Caco-2 (cell line): ENCODE measurements at regions not wholly inside any gene's neighbourhood (a gene's known extent, or its start where the extent isn't known, plus 50 kb on each side); places are given as distances from the start of the nearest gene placed in this dataset.

Experiments
- BruUV-seq: library from RNA; stranded (reverse); fragments of 400-500 nt; replicated peaks from 2 replicates; lab custom pipeline; 2021; lab: Mats Ljungman, UMichigan
- CTCF ChIA-PET: fragments of 300-600 bp; sonication (Branson Sonifier 250); formaldehyde crosslinking; loops from one replicate; lab custom pipeline; 2022; ENCODE audit warnings: antibody characterized with exemption; lab: Charles Lee
- POLR2A ChIA-PET: fragments of 300-600 bp; sonication (Branson Sonifier 250); formaldehyde crosslinking; loops from one replicate; lab custom pipeline; 2022; ENCODE audit warnings: antibody characterized with exemption; lab: Charles Lee
- DNase-seq, 2 experiments: peaks; one replicate each; pipeline versions ENCODE4 v3.0.0 to v3.0.0-alpha.2; 2020 to 2022
- H3K27me3 ChIP-seq: replicated peaks from 2 replicates; pipeline ENCODE4 v1.6.0; 2011; ENCODE audit warnings: low read length; ENCODE audit not compliant: control insufficient read depth, insufficient read depth
- H3K36me3 ChIP-seq: 2 replicates; pipeline ENCODE4 v1.5.1; 2011; ENCODE audit warnings: low read length; ENCODE audit not compliant: control insufficient read depth, insufficient read depth
- H3K4me1 ChIP-seq: fragments of 250-450 bp; sonication (Bioruptor Pico); 2 replicates; pipeline ENCODE4 v1.5.1; 2020; ENCODE audit warnings: mild to moderate bottlenecking
- H3K4me3 ChIP-seq: 2 replicates; pipeline ENCODE4 v1.5.1; 2011; ENCODE audit warnings: low read depth, mild to moderate bottlenecking, control low read depth, low read length
- H3K9me3 ChIP-seq: fragments of 250-450 bp; sonication (Bioruptor Pico); 2 replicates; pipeline ENCODE4 v1.5.1; 2020; ENCODE audit warnings: mild to moderate bottlenecking, moderate library complexity
- H3K27ac Mint-ChIP-seq: one replicate; pipeline ENCODE4 v1.8.0; 2022; ENCODE audit warnings: mixed read lengths; ENCODE audit not compliant: unreplicated experiment
- H3K27me3 Mint-ChIP-seq: one replicate; pipeline ENCODE4 v1.8.0; 2022; ENCODE audit warnings: mixed read lengths; ENCODE audit not compliant: insufficient read depth, unreplicated experiment
- H3K36me3 Mint-ChIP-seq: one replicate; pipeline ENCODE4 v1.8.0; 2022; ENCODE audit warnings: mild to moderate bottlenecking, mixed read lengths; ENCODE audit not compliant: insufficient read depth, unreplicated experiment
- H3K4me1 Mint-ChIP-seq: one replicate; pipeline ENCODE4 v1.8.0; 2022; ENCODE audit warnings: low read depth, mixed read lengths; ENCODE audit not compliant: unreplicated experiment
- H3K4me3 Mint-ChIP-seq: one replicate; pipeline ENCODE4 v1.8.0; 2022; ENCODE audit warnings: mild to moderate bottlenecking, moderate library complexity, mixed read lengths; ENCODE audit not compliant: unreplicated experiment
- H3K9me3 Mint-ChIP-seq: one replicate; pipeline ENCODE4 v1.8.0; 2022; ENCODE audit warnings: mixed read lengths; ENCODE audit not compliant: unreplicated experiment
- intact Hi-C: fragments of 100-400 bp; cut with micrococcal nuclease; formaldehyde crosslinking; loops from one replicate; pipeline ENCODE4 v1.10.0; 2022; ENCODE audit not compliant: unreplicated experiment
- TF ChIP-seq, protein P1 (sequence below), 2 experiments: fragments of 200-600 bp in 1 of 2; IDR thresholded peaks; 1 replicate in 1 of 2; 2 replicates in 1 of 2; pipeline versions ENCODE4 v1.5.1 to v1.8.0; 2011 to 2022; ENCODE audit warnings: antibody characterized with exemption in 1 of 2, control low read depth in 1 of 2, inconsistent platforms in 1 of 2, low read depth in 1 of 2, low read length in 1 of 2, mild to moderate bottlenecking in 1 of 2, moderate library complexity in 1 of 2; ENCODE audit not compliant: insufficient read depth in 1 of 2, severe bottlenecking in 1 of 2, unreplicated experiment in 1 of 2

DNA sequence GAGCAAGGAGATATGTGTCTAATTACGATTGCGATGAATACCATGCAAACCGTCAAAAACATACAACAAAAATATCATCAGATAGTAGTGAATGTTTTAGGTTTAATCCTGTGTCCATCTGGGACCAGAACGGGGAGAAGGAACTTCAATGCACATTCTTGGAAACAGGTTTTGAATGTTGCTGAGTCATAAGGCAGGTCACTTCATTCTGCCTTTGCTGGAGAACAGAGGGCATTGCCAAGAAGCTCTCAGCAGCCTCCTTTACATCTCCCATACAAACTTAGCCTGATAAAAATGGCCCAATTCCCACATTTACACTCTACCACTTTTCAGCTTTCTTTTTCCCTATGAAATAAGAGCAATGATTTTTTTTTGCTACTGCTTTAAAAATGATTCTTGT is 78.0 kb upstream of the KCNJ6 start:
- TF ChIP-seq, protein P1, sequence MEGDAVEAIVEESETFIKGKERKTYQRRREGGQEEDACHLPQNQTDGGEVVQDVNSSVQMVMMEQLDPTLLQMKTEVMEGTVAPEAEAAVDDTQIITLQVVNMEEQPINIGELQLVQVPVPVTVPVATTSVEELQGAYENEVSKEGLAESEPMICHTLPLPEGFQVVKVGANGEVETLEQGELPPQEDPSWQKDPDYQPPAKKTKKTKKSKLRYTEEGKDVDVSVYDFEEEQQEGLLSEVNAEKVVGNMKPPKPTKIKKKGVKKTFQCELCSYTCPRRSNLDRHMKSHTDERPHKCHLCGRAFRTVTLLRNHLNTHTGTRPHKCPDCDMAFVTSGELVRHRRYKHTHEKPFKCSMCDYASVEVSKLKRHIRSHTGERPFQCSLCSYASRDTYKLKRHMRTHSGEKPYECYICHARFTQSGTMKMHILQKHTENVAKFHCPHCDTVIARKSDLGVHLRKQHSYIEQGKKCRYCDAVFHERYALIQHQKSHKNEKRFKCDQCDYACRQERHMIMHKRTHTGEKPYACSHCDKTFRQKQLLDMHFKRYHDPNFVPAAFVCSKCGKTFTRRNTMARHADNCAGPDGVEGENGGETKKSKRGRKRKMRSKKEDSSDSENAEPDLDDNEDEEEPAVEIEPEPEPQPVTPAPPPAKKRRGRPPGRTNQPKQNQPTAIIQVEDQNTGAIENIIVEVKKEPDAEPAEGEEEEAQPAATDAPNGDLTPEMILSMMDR (IDR thresholded peaks at IDR 0.05; ENCODE audit: insufficient read depth in 1 of 2, low read depth in 1 of 2, low read length in 1 of 2, severe bottlenecking in 1 of 2, unreplicated experiment in 1 of 2), result no peak
- Histone ChIP-seq H3K4me1 (no peaks in the 10 kb centered on the region), H3K27me3 (no peaks in the 10 kb centered on the region), H3K9me3 (no peaks in the 10 kb centered on the region), H3K36me3 (no peaks in the 10 kb centered on the region), H3K4me3 (no peak overlapping the region)
- Mint-ChIP-seq H3K27ac (no peak overlapping the region), H3K9me3 (no peaks in the 10 kb centered on the region), H3K4me1 (no peaks in the 10 kb centered on the region), H3K36me3 (no peaks in the 10 kb centered on the region), H3K27me3 (peaks cover 10% of the 10 kb centered on the region), H3K4me3 (no peak overlapping the region)
- intact Hi-C loops, result no loop called here
- no peak for DNase-seq
- ChIA-PET POLR2A (no interaction called here), CTCF (no interaction called here)
- no TSS peak for BruUV-seq

DNA sequence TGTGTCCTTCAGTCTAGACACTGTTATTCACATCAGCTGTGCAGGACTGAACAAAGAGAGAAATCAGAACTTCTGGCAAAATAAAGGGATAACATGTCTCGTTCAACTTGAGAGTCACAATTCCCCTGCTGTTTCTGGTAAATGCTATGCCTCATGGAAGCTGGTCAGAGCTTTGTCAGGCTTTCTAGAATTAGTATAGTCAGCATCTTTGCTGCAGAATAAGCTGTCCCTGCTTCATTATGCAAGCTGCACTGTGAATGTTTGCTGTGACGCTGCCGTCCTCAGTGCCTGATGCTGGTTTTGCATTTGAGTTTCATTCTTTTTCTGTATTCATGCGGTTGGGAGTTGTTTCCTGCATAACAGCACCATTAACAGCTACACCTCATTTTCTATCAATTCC is 96.4 kb upstream of the KCNJ6 start:
- POLR2A ChIA-PET, result no interaction called here
- Mint-ChIP-seq H3K36me3 (no peaks in the 10 kb centered on the region), H3K4me1 (no peaks in the 10 kb centered on the region), H3K9me3 (no peaks in the 10 kb centered on the region), H3K27me3 (peaks cover 16% of the 10 kb centered on the region), H3K4me3 (no peak overlapping the region), H3K27ac (no peak overlapping the region)
- no TSS peak for BruUV-seq
- no peaks in the 10 kb centered on the region for H3K4me1 ChIP-seq
- H3K4me3 ChIP-seq, result no peak overlapping the region
- intact Hi-C loops, result no loop called here
- DNase-seq, result no peak
- no peaks in the 10 kb centered on the region for H3K36me3 ChIP-seq
- TF ChIP-seq, protein P1 (IDR thresholded peaks at IDR 0.05; ENCODE audit: insufficient read depth in 1 of 2, low read depth in 1 of 2, low read length in 1 of 2, severe bottlenecking in 1 of 2, unreplicated experiment in 1 of 2), result no peak
- CTCF ChIA-PET, result no interaction called here
- H3K27me3 ChIP-seq, result no peaks in the 10 kb centered on the region
- no peaks in the 10 kb centered on the region for H3K9me3 ChIP-seq

DNA sequence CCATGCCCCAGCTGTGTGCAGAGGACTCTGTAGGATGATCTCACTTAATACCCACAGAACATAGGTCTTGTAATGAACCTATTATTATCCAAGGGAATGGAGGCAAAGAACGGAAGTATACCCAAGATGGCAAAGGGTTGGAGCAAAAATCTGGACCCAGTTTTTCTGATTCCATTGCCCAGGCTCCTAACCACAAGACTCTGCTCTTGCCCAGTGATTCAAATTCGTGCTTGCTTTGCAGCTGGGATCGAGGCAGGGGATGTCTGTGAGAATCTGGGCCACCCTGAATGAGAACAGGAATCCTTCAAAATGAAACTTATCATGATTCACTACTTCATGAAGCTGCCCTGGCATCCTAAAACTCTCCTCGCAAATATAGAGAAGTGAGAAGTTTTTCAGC is 97.5 kb upstream of the KCNJ6 start:
- intact Hi-C loops, result no loop called here
- no peaks in the 10 kb centered on the region for H3K9me3 ChIP-seq
- H3K4me3 ChIP-seq, result no peak overlapping the region
- no peak for DNase-seq
- CTCF ChIA-PET, result no interaction called here
- TF ChIP-seq, protein P1 (IDR thresholded peaks at IDR 0.05; ENCODE audit: insufficient read depth in 1 of 2, low read depth in 1 of 2, low read length in 1 of 2, severe bottlenecking in 1 of 2, unreplicated experiment in 1 of 2), result no peak
- no peaks in the 10 kb centered on the region for H3K9me3 Mint-ChIP-seq
- no TSS peak for BruUV-seq
- no peaks in the 10 kb centered on the region for H3K27me3 ChIP-seq
- peaks cover 12% of the 10 kb centered on the region for H3K27me3 Mint-ChIP-seq
- no peak overlapping the region for H3K4me3 Mint-ChIP-seq
- H3K27ac Mint-ChIP-seq, result no peak overlapping the region
- H3K4me1 ChIP-seq, result no peaks in the 10 kb centered on the region
- no peaks in the 10 kb centered on the region for H3K36me3 ChIP-seq
- H3K4me1 Mint-ChIP-seq, result no peaks in the 10 kb centered on the region
- no peaks in the 10 kb centered on the region for H3K36me3 Mint-ChIP-seq
- POLR2A ChIA-PET, result no interaction called here
